Transverse colon (tissue), 4 donors: ENCODE measurements at regions not wholly inside any gene's neighbourhood (a gene's known extent, or its start where the extent isn't known, plus 50 kb on each side); places are given as distances from the start of the nearest gene placed in this dataset.

ENCODE experiments used
- EP300 ChIP-seq: sonication (generic); formaldehyde crosslinking; IDR thresholded peaks from one replicate; pipeline ENCODE4 v1.6.1; 2017; ENCODE audit warnings: antibody characterized with exemption, low read depth
- POLR2A ChIP-seq: fragments of 450-650 bp; IDR thresholded peaks from one replicate; pipeline ENCODE4 v1.6.1; 2016; ENCODE audit warnings: antibody characterized with exemption, mild to moderate bottlenecking, moderate library complexity
- POLR2AphosphoS5 ChIP-seq, 3 donors: sonication (generic); formaldehyde crosslinking; IDR thresholded peaks; one replicate each; pipeline ENCODE4 v1.6.1; 2016; ENCODE audit warnings: antibody characterized with exemption in 3 of 3
- TF ChIP-seq, protein P1 (sequence below), 5 experiments: fragments of 200-600 bp in 3 of 5; fragments of 450-650 bp in 2 of 5; sonication (generic) in 3 of 5; IDR thresholded peaks; 1 replicate in 2 of 5; 2 replicates in 3 of 5; pipeline ENCODE4 v1.5.1; 2016 to 2017; ENCODE audit warnings: antibody characterized with exemption in 5 of 5, inconsistent platforms in 3 of 5, mild to moderate bottlenecking in 2 of 5, moderate library complexity in 1 of 5

DNA sequence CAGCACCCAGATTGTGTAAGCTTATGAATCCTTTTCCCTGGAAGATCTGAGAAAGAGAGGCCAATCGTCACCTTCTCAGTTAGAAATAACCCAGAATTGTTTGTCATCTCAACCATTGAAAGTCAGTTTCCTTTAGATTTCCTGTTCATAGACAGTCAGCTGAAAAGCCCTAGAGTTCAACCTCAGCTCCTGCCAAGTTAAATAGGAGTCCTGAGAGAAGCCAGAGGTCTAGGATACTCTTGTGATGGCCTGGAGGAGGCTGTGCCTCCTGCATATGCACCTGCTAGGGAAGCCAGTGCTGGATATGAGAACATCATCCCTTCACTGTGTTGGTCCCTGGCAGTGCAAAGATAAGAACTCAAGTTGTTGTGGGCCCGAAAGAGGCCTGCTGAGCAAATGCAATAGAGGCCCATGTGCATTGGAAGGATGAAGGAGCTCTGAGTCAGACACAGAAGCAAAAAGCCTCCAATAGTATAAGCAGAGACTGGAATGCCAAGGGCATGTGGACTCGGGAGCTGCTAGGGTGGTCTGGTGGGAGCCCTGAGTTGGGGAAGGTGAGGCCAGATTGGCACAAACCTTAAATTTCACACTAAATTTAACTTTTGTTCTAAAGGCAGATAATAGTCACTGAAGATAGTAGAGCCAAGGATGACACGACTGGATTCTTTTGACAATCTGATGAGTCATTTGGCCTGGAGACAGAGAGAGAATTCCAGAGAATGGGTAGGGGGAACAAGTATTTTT is 520.9 kb upstream of the CDH5 start:
- TF ChIP-seq POLR2AphosphoS5 (IDR thresholded peaks at IDR 0.05) (no peak), EP300 (no peak), POLR2A (no peak)
- TF ChIP-seq, protein P1, sequence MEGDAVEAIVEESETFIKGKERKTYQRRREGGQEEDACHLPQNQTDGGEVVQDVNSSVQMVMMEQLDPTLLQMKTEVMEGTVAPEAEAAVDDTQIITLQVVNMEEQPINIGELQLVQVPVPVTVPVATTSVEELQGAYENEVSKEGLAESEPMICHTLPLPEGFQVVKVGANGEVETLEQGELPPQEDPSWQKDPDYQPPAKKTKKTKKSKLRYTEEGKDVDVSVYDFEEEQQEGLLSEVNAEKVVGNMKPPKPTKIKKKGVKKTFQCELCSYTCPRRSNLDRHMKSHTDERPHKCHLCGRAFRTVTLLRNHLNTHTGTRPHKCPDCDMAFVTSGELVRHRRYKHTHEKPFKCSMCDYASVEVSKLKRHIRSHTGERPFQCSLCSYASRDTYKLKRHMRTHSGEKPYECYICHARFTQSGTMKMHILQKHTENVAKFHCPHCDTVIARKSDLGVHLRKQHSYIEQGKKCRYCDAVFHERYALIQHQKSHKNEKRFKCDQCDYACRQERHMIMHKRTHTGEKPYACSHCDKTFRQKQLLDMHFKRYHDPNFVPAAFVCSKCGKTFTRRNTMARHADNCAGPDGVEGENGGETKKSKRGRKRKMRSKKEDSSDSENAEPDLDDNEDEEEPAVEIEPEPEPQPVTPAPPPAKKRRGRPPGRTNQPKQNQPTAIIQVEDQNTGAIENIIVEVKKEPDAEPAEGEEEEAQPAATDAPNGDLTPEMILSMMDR (IDR thresholded peaks at IDR 0.05): no peak
